ENCODE measurements at regions not wholly inside any gene's neighbourhood (a gene's known extent, or its start where the extent isn't known, plus 50 kb on each side); places are given as distances from the start of the nearest gene placed in this dataset.

DNA sequence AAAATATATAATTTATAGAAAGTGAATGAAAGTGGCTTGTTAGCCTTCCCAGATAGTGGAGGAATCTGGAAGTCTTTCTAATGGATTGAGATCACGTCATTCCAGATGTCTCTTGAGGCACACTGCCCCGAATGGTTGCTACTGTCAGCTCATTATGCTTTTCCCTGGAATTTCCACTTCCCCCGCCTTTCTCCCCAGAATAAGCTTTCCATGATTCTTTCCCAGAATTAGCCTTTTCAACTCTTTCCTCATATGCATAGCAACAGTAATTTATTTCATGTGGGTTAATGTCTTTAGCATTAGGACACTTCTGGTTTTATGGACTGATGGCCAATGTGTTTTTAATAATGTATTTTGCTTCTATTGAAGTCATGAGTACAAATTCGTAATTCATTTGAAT, 81.5 kb downstream of the PALM2AKAP2 start:
- ChIA-PET POLR2A (no interaction called here), CTCF (interaction anchor here (1.5 kb wide), 1 partner anchor 18 kb away, joined by 6 read pairs; no protein-coding TSS in a partner anchor)
- no peak overlapping the region for H3K4me3 ChIP-seq
- no peak for TF ChIP-seq RARB (CRISPR knock-in tag; IDR thresholded peaks at IDR 0.05)
- TF ChIP-seq CHD2 (IDR thresholded peaks at IDR 0.05; ENCODE audit: low read length, partially characterized antibody), result no peak
- TF ChIP-seq, protein P1, sequence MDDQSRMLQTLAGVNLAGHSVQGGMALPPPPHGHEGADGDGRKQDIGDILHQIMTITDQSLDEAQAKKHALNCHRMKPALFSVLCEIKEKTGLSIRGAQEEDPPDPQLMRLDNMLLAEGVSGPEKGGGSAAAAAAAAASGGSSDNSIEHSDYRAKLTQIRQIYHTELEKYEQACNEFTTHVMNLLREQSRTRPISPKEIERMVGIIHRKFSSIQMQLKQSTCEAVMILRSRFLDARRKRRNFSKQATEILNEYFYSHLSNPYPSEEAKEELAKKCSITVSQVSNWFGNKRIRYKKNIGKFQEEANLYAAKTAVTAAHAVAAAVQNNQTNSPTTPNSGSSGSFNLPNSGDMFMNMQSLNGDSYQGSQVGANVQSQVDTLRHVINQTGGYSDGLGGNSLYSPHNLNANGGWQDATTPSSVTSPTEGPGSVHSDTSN (IDR thresholded peaks at IDR 0.05), result no peak
- TF ChIP-seq, protein P2, sequence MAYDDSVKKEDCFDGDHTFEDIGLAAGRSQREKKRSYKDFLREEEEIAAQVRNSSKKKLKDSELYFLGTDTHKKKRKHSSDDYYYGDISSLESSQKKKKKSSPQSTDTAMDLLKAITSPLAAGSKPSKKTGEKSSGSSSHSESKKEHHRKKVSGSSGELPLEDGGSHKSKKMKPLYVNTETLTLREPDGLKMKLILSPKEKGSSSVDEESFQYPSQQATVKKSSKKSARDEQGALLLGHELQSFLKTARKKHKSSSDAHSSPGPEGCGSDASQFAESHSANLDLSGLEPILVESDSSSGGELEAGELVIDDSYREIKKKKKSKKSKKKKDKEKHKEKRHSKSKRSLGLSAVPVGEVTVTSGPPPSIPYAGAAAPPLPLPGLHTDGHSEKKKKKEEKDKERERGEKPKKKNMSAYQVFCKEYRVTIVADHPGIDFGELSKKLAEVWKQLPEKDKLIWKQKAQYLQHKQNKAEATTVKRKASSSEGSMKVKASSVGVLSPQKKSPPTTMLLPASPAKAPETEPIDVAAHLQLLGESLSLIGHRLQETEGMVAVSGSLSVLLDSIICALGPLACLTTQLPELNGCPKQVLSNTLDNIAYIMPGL (CRISPR knock-in tag; IDR thresholded peaks at IDR 0.05; ENCODE audit: borderline replicate concordance), result no peak
- TF ChIP-seq NFE2L2 (conservative IDR thresholded peaks at IDR 0.05; ENCODE audit: low read length), result no peak
- no peak for TF ChIP-seq CEBPB (IDR thresholded peaks at IDR 0.05)
- TF ChIP-seq HOXB5 (CRISPR knock-in tag; IDR thresholded peaks at IDR 0.05), result no peak
- no peak for TF ChIP-seq EHMT2 (IDR thresholded peaks at IDR 0.05; ENCODE audit: low read depth)
- TF ChIP-seq CHD4 (IDR thresholded peaks at IDR 0.05; ENCODE audit: borderline replicate concordance), result no peak
- TF ChIP-seq, protein P3, sequence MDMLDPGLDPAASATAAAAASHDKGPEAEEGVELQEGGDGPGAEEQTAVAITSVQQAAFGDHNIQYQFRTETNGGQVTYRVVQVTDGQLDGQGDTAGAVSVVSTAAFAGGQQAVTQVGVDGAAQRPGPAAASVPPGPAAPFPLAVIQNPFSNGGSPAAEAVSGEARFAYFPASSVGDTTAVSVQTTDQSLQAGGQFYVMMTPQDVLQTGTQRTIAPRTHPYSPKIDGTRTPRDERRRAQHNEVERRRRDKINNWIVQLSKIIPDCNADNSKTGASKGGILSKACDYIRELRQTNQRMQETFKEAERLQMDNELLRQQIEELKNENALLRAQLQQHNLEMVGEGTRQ (IDR thresholded peaks at IDR 0.05), result no peak
- no peak for TF ChIP-seq TFCP2L1 (CRISPR knock-in tag; IDR thresholded peaks at IDR 0.05)
- no peak for TF ChIP-seq FOSB (CRISPR knock-in tag; IDR thresholded peaks at IDR 0.05)
- TF ChIP-seq ZSCAN20 (CRISPR knock-in tag; IDR thresholded peaks at IDR 0.05), result no peak
- TF ChIP-seq NPAS2 (CRISPR knock-in tag; IDR thresholded peaks at IDR 0.05; ENCODE audit: borderline replicate concordance), result no peak
- TF ChIP-seq CBX8 (IDR thresholded peaks at IDR 0.05), result no peak
- H3K4me2 ChIP-seq, result no peak overlapping the region
- no peaks in the 10 kb centered on the region for H3K4me1 ChIP-seq
- FAIRE-seq, result no peak
- 7% methylated on average over 4 of the region's 4 CpGs for WGBS (ENCODE audit: missing lambda C conversion rate)
- no peak overlapping the region for H3K27ac ChIP-seq
- ATAC-seq, result no peak
- 0 out of 3 replicates have a peak, but pooled peaks cover 3% of the 10 kb centered on the region for H3K9me3 ChIP-seq
- DNase-seq (ENCODE audit: low read depth in 1 of 2, low spot score in 1 of 2), result no peak

DNA sequence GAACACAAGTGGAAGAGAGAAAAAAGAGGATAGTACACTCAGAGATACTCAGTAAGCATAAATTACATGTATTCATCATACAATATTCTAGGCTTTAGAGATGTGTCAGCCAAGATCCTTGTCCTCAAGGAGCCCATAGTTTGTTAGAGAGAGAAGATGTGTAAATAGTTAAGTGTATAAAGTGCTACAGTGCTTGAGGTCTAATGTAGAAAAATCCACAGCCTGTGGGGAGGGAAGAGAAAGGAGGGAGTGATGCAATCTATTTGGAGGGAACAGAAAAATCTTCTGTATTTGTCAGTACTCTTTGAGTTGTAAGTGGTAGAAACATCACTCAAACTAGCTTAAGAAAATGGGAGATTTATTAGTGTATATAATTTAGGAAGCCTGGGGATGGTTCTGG, 81.9 kb downstream of the PALM2AKAP2 start:
- H3K27ac ChIP-seq, result no peak overlapping the region
- no peaks in the 10 kb centered on the region for H3K4me1 ChIP-seq
- no peak overlapping the region for H3K4me3 ChIP-seq
- ATAC-seq (no peak), FAIRE-seq (no peak), DNase-seq (ENCODE audit: low read depth in 1 of 2, low spot score in 1 of 2) (no peak)
- ChIA-PET CTCF (no interaction called here), POLR2A (no interaction called here)
- TF ChIP-seq ZSCAN20 (CRISPR knock-in tag; IDR thresholded peaks at IDR 0.05) (no peak), FOSL2 (IDR thresholded peaks at IDR 0.05) (no peak), FOSL2 (CRISPR knock-in tag; IDR thresholded peaks at IDR 0.05) (no peak), ZNF302 (CRISPR knock-in tag; IDR thresholded peaks at IDR 0.05) (no peak), NR3C1 (IDR thresholded peaks at IDR 0.05) (no peak), GATA3 (IDR thresholded peaks at IDR 0.05; ENCODE audit: borderline replicate concordance) (no peak), PHF8 (IDR thresholded peaks at IDR 0.05; ENCODE audit: borderline replicate concordance, low read depth) (no peak), HDAC2 (IDR thresholded peaks at IDR 0.05) (no peak), CHD2 (IDR thresholded peaks at IDR 0.05; ENCODE audit: low read length, partially characterized antibody) (no peak), KDM5A (IDR thresholded peaks at IDR 0.05) (no peak), EP300 (IDR thresholded peaks at IDR 0.05) (no peak), HOXA7 (CRISPR knock-in tag; IDR thresholded peaks at IDR 0.05) (no peak)
- TF ChIP-seq, protein P4, sequence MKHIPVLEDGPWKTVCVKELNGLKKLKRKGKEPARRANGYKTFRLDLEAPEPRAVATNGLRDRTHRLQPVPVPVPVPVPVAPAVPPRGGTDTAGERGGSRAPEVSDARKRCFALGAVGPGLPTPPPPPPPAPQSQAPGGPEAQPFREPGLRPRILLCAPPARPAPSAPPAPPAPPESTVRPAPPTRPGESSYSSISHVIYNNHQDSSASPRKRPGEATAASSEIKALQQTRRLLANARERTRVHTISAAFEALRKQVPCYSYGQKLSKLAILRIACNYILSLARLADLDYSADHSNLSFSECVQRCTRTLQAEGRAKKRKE (CRISPR knock-in tag; IDR thresholded peaks at IDR 0.05; ENCODE audit: low read depth), result no peak
- TF ChIP-seq, protein P5, sequence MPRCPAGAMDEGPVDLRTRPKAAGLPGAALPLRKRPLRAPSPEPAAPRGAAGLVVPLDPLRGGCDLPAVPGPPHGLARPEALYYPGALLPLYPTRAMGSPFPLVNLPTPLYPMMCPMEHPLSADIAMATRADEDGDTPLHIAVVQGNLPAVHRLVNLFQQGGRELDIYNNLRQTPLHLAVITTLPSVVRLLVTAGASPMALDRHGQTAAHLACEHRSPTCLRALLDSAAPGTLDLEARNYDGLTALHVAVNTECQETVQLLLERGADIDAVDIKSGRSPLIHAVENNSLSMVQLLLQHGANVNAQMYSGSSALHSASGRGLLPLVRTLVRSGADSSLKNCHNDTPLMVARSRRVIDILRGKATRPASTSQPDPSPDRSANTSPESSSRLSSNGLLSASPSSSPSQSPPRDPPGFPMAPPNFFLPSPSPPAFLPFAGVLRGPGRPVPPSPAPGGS (IDR thresholded peaks at IDR 0.05), result no peak
- no peak overlapping the region for H3K4me2 ChIP-seq
- H3K9me3 ChIP-seq, result 0 out of 3 replicates have a peak, but pooled peaks cover 3% of the 10 kb centered on the region

Measured in A549 (cell line).